Kidney (tissue), 13 donors: ENCODE measurements at regions not wholly inside any gene's neighbourhood (a gene's known extent, or its start where the extent isn't known, plus 50 kb on each side); places are given as distances from the start of the nearest gene placed in this dataset.

ENCODE experiments used
- DNase-seq, 5 donors: peaks; one replicate each; pipeline ENCODE4 v3.0.0-alpha.2; 2013 to 2020
- FAIRE-seq: peaks from 2 replicates; lab custom pipeline; 2012; peaks lifted over from hg19 to GRCh38; lab: Jason Lieb, UNC
- H3K27ac ChIP-seq, 2 donors: one replicate each; pipeline ENCODE4 v1.7.0; 2013; ENCODE audit warnings: low read depth in 2 of 2, low read length in 2 of 2, inconsistent platforms in 1 of 2
- H3K27me3 ChIP-seq: one replicate; pipeline ENCODE4 v1.7.1; 2013; ENCODE audit warnings: low read length, inconsistent platforms; ENCODE audit not compliant: control insufficient read depth, insufficient read depth
- H3K36me3 ChIP-seq, 3 donors: one replicate each; pipeline versions ENCODE4 v1.7.0 to v1.7.1; 2013; ENCODE audit warnings: low read length in 3 of 3, control low read depth in 1 of 3, inconsistent platforms in 1 of 3; ENCODE audit not compliant: insufficient read depth in 3 of 3, control insufficient read depth in 2 of 3
- H3K4me1 ChIP-seq, 3 donors: one replicate each; pipeline versions ENCODE4 v1.7.0 to v1.7.1; 2013; ENCODE audit warnings: low read length in 3 of 3, inconsistent platforms in 1 of 3, low read depth in 1 of 3; ENCODE audit not compliant: control insufficient read depth in 2 of 3, insufficient read depth in 2 of 3
- H3K4me3 ChIP-seq, 3 donors: one replicate each; pipeline versions ENCODE4 v1.7.0 to v1.8.1; 2013; ENCODE audit warnings: low read length in 3 of 3, control low read depth in 1 of 3, inconsistent platforms in 1 of 3
- H3K9ac ChIP-seq, 3 donors: one replicate each; pipeline versions ENCODE4 v1.7.0 to v1.7.1; 2013; ENCODE audit warnings: low read length in 3 of 3, control low read depth in 1 of 3, inconsistent platforms in 1 of 3
- H3K9me3 ChIP-seq, 3 donors: one replicate each; pipeline versions ENCODE4 v1.7.0 to v1.7.1; 2013; ENCODE audit warnings: low read length in 3 of 3, control low read depth in 1 of 3, inconsistent platforms in 1 of 3; ENCODE audit not compliant: control insufficient read depth in 2 of 3, insufficient read depth in 1 of 3
- intact Hi-C: fragments of 100-400 bp; cut with DNase I; formaldehyde crosslinking; loops from one replicate; pipeline ENCODE4 v1.11.1; 2022
- TF ChIP-seq, protein P1 (sequence below): IDR thresholded peaks from 3 replicates; pipeline ENCODE4 v1.5.1; 2012; ENCODE audit warnings: mild to moderate bottlenecking, moderate library complexity, borderline replicate concordance; ENCODE audit not compliant: insufficient read depth; ENCODE audit errors: extremely low read depth
- donor health status: control.
- donor health status: control.
- donor health status: control.
- donor health status: control.
- donor health status: control.
- donor health status: DM: yes; HTN: yes; CAD: no.
- donor health status: Normal renal cell carcinoma (clear cell type).

DNA sequence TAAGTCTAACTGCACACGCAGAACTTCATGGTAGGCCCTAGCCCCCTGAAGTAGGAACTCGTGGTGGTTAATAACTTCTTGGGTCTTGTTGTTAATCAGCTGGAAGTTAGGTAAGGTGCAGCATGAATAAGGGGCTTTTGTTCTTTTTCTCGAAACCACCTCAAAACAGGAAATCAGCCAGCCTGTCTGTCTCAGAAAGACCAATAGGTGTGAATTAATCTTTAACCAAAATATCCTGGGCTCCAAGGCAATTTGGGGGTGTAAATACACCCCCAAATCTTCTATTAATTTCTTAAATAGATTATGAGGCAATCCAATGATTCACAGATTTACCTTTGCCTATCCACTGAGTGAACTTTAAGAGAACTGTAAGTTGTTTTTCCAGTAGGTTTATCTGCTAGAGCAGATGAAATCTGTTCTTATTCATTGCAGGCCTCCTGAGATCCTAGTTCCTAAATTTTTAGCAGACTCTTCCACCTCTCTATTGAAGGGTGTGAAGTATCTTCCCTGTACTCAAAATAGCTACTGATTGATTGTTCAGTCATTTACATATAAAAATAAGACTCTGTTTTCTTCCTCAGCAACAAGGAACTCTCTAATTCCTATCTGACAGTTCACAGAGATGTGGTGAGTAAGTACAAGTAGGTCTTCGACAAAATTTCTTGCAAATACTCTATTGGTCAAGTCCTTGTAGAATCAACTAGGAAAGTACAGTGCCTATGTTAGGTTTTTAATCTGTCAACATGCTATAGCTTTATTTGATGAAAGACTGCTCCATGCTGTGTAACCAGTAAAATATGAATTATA is 427.1 kb upstream of the NOX3 start:
- Histone ChIP-seq H3K9ac (no peak overlapping the region), H3K36me3 (no peaks in the 10 kb centered on the region), H3K4me3 (no peak overlapping the region), H3K27me3 (no peaks in the 10 kb centered on the region), H3K27ac (peak overlapping the region in 1 of 2 donors; percentile 24), H3K4me1 (peaks cover 0 to 7% (median 3%) of the 10 kb centered on the region in 3 donors), H3K9me3 (no peaks in the 10 kb centered on the region)
- FAIRE-seq, result no peak
- intact Hi-C loops, result no loop called here
- TF ChIP-seq, protein P1, sequence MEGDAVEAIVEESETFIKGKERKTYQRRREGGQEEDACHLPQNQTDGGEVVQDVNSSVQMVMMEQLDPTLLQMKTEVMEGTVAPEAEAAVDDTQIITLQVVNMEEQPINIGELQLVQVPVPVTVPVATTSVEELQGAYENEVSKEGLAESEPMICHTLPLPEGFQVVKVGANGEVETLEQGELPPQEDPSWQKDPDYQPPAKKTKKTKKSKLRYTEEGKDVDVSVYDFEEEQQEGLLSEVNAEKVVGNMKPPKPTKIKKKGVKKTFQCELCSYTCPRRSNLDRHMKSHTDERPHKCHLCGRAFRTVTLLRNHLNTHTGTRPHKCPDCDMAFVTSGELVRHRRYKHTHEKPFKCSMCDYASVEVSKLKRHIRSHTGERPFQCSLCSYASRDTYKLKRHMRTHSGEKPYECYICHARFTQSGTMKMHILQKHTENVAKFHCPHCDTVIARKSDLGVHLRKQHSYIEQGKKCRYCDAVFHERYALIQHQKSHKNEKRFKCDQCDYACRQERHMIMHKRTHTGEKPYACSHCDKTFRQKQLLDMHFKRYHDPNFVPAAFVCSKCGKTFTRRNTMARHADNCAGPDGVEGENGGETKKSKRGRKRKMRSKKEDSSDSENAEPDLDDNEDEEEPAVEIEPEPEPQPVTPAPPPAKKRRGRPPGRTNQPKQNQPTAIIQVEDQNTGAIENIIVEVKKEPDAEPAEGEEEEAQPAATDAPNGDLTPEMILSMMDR, result no peak
- peak in 2 of 5 donors; percentile 7 to 12 for DNase-seq

DNA sequence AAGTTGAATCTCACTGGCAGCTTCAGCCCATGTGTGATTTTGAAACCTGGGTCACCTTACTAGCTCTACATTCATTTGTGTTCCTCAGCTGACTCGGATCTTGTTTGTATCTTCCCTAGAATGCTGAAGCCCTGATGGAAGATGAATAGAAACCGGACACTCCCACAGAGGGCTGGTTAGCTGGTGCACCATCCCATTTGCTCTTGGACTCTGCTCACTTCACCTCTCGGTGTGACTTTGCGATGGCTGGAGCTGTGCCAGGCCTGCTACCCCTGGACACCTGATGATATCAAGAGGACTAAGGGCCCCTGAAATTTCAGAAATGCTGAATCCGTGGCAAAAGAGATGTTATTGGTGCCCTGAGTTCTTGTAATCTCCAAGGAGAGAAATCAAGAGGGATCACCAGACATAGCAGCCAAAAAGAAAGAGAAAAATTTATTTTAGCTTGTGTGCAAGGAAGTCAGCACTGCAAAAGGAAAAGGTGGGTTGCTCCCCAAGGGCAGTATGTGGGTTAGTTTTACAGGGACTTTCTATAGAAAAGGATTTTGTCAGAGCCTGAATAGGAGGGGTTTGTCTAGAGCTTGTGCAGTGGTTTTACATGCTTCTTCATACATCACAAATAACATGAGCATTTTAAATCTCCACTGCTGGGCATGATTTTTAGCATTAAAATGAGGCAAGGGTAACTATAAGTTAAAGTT is 426.3 kb upstream of the NOX3 start:
- Histone ChIP-seq H3K27ac (no peak overlapping the region), H3K9me3 (no peaks in the 10 kb centered on the region), H3K4me3 (no peak overlapping the region), H3K27me3 (no peaks in the 10 kb centered on the region), H3K36me3 (no peaks in the 10 kb centered on the region), H3K9ac (no peak overlapping the region), H3K4me1 (peaks cover 0 to 7% (median 3%) of the 10 kb centered on the region in 3 donors)
- TF ChIP-seq, protein P1, result no peak
- intact Hi-C loops, result no loop called here
- peak in 2 of 5 donors; percentile 3 to 13 for DNase-seq
- FAIRE-seq, result no peak

DNA sequence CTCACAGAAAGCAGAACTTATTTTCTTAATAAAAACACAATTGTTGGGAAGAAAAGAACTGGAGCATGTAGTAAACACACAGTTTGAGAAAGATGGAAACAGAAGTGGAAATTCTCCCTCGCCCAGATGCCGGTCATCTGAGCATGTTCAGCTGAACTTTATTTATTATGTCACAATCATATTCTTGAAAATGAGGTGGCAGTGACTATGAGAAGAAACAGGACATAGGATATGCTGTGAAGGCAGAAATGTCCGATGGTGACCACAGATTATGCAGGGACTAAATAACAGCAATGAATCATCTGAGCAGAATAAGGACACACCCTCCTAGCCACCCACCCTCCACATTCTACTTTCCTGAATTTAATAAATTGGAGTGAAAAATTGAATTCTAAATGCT is 425.3 kb upstream of the NOX3 start:
- H3K4me1 ChIP-seq, result peaks cover 0 to 7% (median 3%) of the 10 kb centered on the region in 3 donors
- TF ChIP-seq, protein P1, result no peak
- intact Hi-C loops, result no loop called here
- no peak overlapping the region for H3K4me3 ChIP-seq
- no peaks in the 10 kb centered on the region for H3K27me3 ChIP-seq
- H3K27ac ChIP-seq, result no peak overlapping the region
- H3K9ac ChIP-seq, result no peak overlapping the region
- H3K9me3 ChIP-seq, result no peaks in the 10 kb centered on the region
- no peak for DNase-seq
- FAIRE-seq, result no peak
- H3K36me3 ChIP-seq, result no peaks in the 10 kb centered on the region
